ENCODE measurements at regions not wholly inside any gene's neighbourhood (a gene's known extent, or its start where the extent isn't known, plus 50 kb on each side); places are given as distances from the start of the nearest gene placed in this dataset.

DNA sequence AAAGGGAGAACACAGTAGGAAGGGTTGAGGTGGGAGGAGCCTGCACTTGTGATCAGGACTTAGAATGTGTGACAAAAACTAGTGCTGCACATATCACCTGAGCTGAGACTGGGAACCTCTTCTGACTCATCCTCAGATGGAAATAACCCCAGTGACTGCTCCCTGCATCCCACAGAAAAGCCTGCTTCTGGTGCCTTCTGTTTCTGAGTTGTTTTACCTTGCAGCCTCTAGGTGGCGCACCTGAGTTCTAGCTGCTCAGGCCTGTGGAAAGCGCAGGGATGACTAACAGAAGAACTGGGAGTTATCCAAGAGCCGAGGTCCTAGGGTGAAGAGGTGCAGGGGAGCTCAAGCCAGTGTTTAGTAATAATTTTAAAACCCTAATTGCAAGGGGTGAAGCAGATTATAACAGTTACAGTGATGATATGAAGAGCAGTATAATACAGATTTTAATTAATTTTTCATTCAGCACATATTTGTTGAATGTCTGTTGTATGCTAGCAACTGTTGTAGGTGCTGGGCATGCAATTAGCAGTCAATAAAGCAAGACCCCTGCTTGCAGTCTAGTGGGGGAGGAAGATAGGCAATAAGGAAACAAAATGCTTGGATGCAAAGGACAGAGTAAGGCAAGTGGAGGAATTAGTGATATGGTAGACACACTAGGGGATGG, 302.5 kb downstream of the DHX35 start:
- H3K4me3 ChIP-seq (ENCODE audit: low read depth, low read length), result no peak overlapping the region

DNA sequence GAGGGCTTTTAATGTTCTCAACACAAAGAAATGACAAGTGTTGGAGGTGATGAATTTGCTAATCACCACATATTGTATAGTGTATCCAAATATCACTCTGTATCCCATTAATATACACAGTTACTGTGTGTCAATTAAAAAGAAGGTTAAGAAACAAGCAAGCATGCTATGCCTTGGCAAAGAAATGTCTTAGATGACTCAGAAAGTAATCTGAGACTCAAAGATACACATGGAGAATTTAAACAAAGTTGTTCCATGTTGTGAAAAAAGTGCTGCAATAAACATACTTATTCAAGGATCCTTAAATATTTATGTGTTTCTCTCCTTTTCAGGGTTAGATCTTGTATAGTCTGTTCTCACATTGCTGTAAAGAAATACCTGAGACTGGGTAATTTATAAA, 300.9 kb downstream of the DHX35 start:
- no peak overlapping the region for H3K4me3 ChIP-seq (ENCODE audit: low read depth, low read length)

DNA sequence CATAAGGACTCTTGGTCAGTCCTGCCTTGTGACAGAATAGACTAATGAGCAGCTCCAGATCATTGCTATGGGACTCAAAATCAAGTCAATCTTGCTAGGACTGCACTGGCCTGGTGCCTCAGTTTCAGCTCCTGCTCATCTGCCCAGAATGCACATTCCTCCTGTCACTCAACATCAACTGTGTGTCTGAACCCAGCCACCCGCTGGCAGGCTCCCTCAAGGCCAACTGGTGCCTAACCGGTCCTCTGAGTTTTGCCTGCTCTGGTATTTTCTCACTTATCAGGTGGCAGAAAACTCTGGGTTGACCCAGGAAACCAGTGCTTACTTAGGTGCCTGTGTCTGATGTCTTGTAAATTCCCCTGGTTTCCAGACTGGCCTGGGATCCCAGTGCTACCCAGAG, 297.7 kb downstream of the DHX35 start:
- H3K4me3 ChIP-seq (ENCODE audit: low read depth, low read length), result no peak overlapping the region

DNA sequence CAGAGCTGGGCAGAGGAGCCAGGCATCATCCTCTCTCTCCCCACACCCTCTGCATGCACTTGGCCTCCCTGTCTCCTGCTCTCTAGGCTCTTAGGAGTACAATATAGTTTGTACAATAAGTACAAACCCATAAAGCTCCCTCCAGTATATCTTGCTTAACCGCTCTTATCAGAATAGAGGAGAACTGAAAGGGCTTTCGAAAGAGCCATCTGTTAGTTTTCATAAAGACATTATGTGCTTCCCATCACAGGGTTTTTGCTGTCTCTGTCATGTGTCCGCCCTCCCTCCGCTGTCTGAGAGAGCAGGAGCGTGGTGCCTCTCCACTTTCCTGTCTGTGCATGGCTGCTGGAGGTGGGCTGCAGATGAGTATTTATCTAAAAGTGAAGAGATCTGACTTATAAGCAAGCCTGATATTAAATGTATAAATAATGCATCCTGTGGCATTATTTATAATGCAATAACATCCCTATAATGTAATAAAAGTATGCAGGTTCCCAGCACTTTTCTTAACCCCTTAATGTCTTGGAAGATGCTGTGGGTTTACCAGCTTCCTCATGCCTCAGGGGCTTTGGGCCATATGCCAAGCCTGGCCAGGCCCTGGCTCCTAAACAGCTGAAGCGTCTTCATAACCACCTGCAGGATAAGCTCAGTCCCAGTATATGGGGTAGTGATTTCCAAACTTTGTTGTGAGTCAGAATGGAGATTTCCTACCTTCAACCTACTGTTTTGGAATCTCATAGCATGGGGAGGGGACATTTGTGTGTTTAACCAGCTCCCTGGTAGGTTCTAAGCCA, 297.1 kb downstream of the DHX35 start:
- H3K4me3 ChIP-seq (ENCODE audit: low read depth, low read length), result no peak overlapping the region

DNA sequence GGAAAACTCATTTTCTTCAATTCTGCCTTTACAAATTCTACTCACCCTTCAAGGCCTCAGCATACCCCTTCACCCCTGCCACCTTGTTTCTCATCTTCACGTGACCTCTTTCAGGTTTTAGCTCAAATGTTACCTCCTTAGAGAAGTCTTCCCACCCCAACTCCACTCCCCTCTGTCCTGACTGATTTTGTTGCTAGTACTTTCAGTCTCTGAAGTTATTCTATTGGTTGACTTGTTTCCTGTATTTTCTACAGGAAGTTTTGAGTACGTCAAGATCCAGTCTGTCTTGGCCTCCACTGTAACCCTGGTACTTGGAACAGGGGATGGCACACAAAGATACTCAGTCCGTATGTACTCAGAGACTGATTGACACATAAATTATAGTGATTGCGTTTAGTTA, 296.1 kb downstream of the DHX35 start:
- no peak overlapping the region for H3K4me3 ChIP-seq (ENCODE audit: low read depth, low read length)

DNA sequence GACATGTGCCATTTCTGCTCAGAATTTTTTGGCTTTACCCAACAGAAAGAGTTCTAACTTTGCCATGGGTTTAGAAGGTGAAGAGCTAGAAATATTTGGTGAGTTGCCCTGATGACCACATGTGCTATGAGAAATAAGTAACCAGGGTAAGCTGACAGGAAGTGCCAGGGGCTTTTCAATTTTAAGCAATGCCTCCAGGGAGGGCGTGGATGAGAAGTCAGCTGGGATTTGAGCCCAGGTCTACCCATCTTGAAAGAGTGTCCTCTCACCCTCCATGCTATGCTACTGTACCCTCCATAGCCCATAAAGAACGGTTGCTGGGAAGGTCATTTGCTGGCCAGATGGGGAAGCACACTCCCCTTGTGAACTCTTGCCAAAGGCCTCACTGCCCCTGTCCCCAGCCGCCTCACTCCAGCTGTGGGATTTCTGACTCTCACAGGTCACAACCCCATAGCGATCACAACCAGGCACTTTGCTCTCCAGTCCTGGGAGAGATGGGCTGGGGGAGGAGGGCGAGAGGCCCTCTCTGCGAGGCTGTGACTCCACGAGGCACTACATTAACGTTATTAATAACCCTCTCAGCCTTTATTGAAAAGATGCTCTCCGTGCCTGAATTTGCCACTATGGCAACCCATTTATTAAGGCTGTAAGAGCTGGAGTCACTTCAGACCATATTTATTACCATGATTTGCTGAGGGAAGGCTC, 291.1 kb downstream of the DHX35 start:
- H3K4me3 ChIP-seq (ENCODE audit: low read depth, low read length), result no peak overlapping the region

DNA sequence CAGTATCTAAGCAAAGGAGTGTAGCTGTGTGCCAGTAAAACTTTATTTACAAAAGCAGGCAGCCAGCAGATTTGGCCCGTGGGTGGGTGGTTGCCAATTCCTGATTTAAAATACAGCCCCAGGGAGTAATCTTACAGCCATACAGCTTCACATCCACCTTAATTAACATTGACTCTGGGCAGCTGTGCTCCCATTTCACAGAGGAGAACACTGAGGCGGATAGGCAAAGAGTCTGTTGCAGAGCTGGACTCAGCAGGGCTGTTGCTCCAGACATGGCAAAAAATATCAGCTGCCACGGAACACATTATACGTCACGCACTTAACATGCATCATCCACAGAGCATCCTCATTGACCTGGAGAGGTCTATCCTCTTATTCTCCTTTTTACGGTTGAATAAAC, 289.9 kb downstream of the DHX35 start:
- no peak overlapping the region for H3K4me3 ChIP-seq (ENCODE audit: low read depth, low read length)

DNA sequence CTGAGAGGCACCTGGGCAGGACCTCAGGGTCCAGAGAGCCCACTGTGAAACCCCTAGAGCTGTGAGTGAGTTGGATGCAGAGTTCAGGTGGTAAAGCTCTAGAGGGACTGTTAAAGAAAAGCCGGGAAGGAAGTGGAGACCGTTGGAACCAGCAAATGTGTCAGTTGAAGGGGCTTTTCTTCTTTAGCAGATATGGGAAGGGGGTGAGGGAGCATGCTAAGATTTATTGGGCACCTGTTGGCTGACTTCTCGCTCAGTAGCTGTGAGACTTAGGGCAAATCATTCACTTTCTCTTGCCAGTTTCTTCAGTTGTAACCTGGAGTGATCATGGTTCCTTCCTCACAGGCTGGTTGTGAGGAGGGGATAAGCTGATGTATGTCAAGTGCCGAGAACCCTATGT, 287.7 kb downstream of the DHX35 start:
- H3K4me3 ChIP-seq (ENCODE audit: low read depth, low read length), result no peak overlapping the region

DNA sequence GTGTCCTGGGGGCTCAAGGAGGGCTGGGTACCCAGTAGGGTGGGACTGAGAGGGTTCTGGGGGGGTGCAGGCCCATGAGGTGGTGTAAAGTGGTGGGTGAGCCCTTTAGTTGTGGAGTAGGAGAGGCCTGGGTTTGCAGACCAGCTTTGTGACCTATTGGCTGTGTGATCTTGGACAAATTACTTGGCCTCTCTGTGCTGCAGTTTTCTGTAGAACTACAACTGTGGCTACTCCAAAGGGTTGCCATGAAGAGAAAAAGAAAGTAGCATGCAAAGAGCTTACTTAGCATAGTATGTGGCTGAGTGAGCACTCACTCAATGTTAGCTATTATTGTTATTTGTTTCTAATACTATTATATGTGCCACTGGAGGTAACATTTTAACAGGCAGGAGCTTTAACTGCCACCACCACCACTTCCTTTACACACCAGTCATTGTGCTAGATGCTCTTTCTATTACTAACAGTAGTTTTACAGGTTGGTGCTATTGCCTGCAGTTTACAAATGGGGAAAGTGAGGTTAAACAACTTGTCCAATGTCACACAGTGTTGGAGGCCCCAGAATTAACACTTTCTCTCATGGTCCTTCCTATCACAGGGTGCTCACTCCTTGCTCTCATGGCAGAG, 286.8 kb downstream of the DHX35 start:
- no peak overlapping the region for H3K4me3 ChIP-seq (ENCODE audit: low read depth, low read length)

DNA sequence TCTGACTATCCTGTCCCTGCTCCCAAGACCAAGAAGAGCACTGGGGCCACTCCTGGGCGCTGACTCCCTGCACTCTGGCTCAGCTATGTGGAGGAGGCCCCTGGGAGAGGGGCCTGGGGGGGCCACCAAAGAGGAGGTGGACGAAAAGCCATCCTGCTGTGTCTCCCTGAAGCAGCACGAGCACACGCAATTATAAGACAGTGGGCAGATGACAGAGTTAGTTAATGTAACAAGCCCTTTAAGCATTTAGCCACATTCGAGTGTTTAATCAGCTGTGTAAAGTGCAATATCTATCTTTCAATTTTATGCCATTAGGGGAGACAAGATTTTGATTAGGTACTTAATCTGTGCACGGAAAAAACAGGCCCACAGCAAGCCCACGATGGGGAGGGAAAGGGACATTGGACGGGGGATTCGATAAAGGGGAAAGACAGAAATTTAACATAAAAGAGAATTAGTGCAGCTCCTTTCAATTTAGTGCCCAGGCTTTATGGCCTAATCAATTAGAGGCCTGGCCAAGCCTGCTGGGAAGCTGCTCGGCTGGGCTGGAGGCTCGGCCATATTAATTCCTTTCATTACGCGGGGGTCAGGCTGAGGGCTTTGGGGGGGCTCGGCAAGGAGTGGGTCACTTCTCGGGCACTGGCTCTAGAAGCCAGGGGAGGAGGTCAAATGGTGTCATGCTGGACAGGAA, 286.2 kb downstream of the DHX35 start:
- no peak overlapping the region for H3K4me3 ChIP-seq (ENCODE audit: low read depth, low read length)

DNA sequence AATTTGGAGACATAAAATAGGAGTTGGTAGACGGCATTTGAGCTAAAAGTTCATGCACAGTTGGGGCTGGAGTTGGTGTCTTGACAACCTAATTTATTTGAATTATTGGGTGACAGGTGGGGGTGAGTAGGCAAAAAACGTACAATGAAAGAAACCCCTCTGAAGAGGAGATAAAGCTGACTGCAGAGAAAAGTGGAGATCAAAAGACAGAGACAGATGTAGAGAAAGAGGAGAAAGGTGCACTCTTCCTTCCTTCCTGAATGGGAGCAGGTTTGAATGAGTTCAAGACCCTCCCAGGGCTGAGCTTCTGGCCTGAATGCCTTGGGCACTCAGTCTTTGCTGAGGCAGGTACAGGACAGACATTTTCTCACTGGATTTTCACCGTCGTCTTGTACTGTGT, 284.3 kb downstream of the DHX35 start:
- H3K4me3 ChIP-seq (ENCODE audit: low read depth, low read length), result no peak overlapping the region

DNA sequence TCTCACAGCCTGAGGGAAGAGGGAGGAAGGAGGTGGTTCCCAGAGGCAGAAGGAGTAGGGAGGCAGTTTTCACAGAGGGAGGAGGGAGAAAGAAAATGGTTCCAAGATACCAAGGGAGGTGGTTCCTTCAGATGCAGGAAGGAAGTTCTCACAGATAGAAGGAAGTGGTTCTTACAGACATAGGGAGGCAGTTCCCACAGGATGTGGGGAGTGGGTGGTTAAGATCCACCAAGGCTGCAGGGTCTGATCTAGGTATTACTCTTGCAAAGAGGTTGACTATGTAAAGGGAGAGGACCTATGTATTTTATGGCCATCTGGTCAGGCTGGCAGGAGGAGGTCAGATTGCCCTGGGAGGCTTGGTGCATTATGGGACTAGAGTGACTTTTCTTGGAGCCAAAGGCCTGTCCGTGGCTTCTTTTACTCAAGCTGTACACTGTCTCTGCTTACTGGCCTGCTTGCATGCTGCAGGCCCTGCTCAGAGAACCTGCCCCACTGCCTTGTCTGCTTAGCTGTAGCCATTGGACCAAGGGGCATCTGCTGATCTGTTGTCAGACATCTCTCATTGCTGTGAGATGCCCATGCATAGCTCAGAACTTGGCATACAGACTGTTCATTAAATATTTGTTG, 283.7 kb downstream of the DHX35 start:
- no peak overlapping the region for H3K4me3 ChIP-seq (ENCODE audit: low read depth, low read length)

DNA sequence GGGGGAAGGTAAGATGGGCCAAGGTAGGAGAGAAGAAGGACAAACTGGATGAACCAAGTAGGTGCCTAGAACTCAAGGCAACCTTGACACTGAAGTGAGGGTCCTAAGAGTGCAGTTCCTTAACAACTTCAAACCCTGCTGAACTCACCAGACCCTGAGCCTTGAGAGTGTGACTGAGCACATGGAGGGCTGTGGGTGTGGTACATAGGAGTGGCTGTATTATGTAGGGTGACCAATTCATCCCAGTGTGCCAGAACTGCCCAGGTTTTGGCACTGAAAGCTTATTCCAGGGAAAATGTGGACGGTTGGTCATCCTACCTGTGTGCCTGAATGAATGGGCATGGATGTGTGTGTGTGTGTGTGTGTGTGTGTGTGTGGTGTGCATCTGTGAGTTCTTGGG, 281.8 kb downstream of the DHX35 start:
- no peak overlapping the region for H3K4me3 ChIP-seq (ENCODE audit: low read depth, low read length)

DNA sequence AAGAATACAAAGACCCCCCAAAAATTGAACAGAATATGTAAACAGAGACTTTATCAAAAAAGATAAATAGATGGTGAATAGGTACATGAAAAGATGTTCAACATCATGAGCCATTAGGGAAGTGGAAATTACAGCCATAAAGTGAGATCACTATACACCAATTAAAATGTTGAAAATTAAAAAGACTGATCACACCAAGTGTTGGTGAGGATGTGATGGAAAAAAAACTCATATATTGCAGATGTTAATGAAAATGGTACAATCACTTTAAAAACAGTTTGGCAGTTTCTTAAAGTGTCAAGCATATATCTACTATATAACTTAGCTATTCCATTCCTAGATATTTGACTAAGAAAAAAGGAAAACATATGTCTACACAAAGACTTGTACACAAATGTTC, 280.5 kb downstream of the DHX35 start:
- no peak overlapping the region for H3K4me3 ChIP-seq (ENCODE audit: low read depth, low read length)

DNA sequence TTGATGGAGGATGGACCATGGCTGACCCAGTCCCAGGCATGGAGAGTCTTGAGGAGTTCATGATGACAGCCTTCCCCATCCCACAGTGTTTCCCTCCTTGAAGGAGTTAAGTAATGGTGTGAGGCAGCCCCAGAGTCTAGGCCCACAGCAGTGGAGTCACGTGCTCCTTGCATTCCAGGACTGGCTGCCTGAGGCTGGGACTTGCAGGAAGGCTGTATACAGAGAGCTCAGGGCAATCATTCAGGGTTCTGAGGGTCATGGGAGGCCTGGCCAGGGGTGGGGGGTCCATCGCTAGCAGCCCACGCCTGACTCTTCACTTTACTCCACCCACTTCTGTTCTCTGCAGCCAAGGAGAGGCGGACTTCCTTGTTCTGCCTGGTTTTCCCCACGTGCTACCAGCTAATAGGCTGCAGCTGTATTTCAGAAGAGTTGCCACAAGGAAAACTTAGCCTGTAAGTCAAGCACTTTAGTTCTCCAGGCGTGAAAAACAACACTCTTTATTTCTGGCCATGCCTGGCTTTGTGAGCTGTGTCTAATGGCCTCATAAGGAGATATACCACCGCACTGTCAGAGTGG, 272.5 kb downstream of the DHX35 start:
- H3K4me3 ChIP-seq (ENCODE audit: low read depth, low read length), result no peak overlapping the region

DNA sequence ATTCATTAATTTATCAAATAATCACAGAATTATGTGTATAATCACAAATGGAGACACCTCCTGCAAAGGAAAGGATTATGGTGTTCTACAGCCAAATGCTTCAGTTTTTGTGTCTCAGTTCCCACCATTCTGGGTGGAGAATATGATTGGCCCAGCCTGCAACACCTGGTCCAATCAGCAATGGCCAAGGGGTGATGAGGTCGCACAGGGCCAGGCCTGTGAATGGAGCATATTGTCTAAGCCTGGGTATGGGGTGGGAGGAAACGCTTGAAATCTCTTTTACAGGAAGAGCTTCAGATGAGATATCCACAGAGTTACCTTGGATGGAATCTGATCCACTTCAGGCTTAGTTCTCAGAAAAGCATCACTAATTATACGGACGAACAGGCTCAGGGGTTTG, 271.6 kb downstream of the DHX35 start:
- H3K4me3 ChIP-seq (ENCODE audit: low read depth, low read length), result no peak overlapping the region

DNA sequence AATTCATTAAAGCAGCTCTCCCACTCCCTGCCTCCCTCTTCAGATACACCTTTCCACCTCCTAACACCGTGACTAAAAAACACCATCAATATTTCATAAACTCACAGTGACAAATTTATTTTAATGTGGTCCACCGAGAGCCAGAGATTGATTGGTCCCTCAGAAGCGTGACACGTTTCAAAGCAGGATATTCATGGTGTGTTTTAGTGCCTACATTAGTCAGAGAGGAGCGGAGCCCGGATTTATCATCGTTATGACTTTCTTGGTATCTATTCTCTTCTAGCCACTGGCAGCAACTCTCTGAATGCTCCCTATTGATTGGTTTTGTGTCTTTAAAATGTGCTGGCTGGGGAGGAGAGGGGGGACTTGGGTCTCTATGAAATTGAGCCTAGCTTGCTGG, 265.3 kb downstream of the DHX35 start:
- H3K4me3 ChIP-seq (ENCODE audit: low read depth, low read length), result no peak overlapping the region

DNA sequence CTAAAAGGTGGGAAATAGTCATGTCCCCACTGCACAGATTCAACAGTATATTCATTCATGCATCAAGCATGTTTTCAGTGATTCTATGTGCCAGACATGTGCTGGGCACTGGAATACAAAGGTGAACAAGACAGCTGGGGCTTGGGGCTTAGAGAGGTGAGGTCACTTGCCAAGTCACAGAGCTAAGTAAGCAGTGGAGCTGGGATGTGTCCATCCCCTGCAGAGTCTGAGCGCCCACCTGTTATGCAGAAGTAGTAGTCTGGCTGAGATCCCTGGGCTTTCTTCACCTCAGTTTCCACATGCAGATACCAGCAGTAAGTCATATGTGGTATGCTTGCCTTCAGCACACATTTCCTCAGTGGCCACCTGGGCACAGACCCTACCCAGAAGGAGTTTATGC, 263.8 kb downstream of the DHX35 start:
- H3K4me3 ChIP-seq (ENCODE audit: low read depth, low read length), result no peak overlapping the region

DNA sequence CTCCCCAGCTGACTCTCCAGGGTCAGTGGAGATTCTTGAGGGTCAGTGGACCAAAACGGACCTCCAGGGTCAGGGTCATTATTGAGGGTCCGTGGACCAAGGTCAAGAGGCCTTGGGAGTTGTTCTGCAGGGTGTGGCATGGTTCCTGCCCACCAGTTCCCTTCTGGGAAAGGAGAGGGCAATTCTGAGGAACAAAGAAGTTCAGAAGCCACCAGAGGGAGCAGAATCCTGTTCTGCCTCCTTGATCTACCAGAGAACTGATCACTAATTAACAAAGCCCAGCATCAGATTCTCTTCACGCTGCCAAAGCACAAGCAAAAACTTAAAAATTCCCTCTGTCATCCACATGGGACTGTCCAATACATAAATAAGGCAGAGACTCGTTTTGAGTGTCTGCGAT, 263.4 kb downstream of the DHX35 start:
- H3K4me3 ChIP-seq (ENCODE audit: low read depth, low read length), result no peak overlapping the region

DNA sequence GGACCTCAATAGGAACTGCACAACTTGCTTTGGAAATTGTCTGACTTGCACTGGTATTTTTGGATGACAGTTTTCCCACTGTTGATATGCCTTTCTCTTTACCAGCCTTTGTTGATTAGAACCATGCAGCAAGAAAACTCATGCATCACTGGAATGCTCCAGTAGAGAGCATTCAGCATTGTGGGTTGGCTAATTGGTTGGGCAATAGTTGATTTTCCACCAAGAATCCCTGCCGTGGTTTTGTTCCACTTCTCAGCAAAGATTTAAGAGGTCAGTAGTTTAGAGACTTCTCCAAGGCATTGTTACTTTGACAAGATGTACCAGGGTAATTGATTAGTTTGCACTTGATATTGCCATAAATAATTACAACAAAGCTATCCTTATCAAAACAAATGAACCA, 260.0 kb downstream of the DHX35 start:
- H3K4me3 ChIP-seq (ENCODE audit: low read depth, low read length), result no peak overlapping the region

Measured in iPS-11a (cell line).